ENCODE measurements at regions not wholly inside any gene's neighbourhood (a gene's known extent, or its start where the extent isn't known, plus 50 kb on each side); places are given as distances from the start of the nearest gene placed in this dataset.

GRCh38 chr16:80033783-80034468 is 433.4 kb upstream of the MAF start:
- TF ChIP-seq CTCF (IDR thresholded peaks at IDR 0.05): no peak
- TF ChIP-seq POLR2A (IDR thresholded peaks at IDR 0.05): no peak

All from lower leg skin (tissue), 3 donors.